CD14-positive monocyte (primary cell): ENCODE measurements at regions not wholly inside any gene's neighbourhood (a gene's known extent, or its start where the extent isn't known, plus 50 kb on each side); places are given as distances from the start of the nearest gene placed in this dataset.

Source experiments
- DNase-seq, 3 donors: peaks; one replicate each; pipeline ENCODE4 v3.0.0-alpha.2; 2011 to 2022
- H2AFZ ChIP-seq: 2 replicates; pipeline ENCODE4 v1.6.0; 2012; ENCODE audit warnings: mild to moderate bottlenecking, low read depth, low read length, inconsistent platforms; ENCODE audit not compliant: insufficient read depth, poor library complexity, severe bottlenecking
- H3K27ac ChIP-seq, 2 donors: 1 replicate in 1 of 2; 2 replicates in 1 of 2; pipeline ENCODE4 v1.5.1; 2012 to 2013; ENCODE audit warnings: low read length in 2 of 2, control low read depth in 1 of 2, inconsistent platforms in 1 of 2, low read depth in 1 of 2, mild to moderate bottlenecking in 1 of 2
- H3K27me3 ChIP-seq, 2 donors: one replicate each; pipeline versions ENCODE4 v1.6.0 to v1.6.1; 2011 to 2013; ENCODE audit warnings: low read length in 2 of 2; ENCODE audit not compliant: control insufficient read depth in 2 of 2, insufficient read depth in 2 of 2
- H3K36me3 ChIP-seq, 2 donors: replicated peaks in 1 of 2; 1 replicate in 1 of 2; 2 replicates in 1 of 2; pipeline versions ENCODE4 v1.5.1 to v1.6.1; 2012 to 2013; ENCODE audit warnings: low read length in 2 of 2, control low read depth in 1 of 2, inconsistent platforms in 1 of 2, mild to moderate bottlenecking in 1 of 2; ENCODE audit not compliant: insufficient read depth in 2 of 2, control insufficient read depth in 1 of 2
- H3K4me1 ChIP-seq, 2 donors: 1 replicate in 1 of 2; 2 replicates in 1 of 2; pipeline versions ENCODE4 v1.5.1 to v1.6.1; 2012 to 2013; ENCODE audit warnings: low read length in 2 of 2, control low read depth in 1 of 2, inconsistent platforms in 1 of 2, mild to moderate bottlenecking in 1 of 2, moderate library complexity in 1 of 2; ENCODE audit not compliant: insufficient read depth in 2 of 2, control insufficient read depth in 1 of 2
- H3K4me2 ChIP-seq: replicated peaks from 2 replicates; pipeline ENCODE3; 2012; ENCODE audit warnings: low read length, moderate library complexity, mild to moderate bottlenecking; ENCODE audit not compliant: poor library complexity, severe bottlenecking; ENCODE audit errors: extremely low read depth
- H3K4me3 ChIP-seq, 3 experiments: fragments of 200-600 bp in 1 of 3; sonication (generic) in 1 of 3; replicated peaks in 1 of 3; 1 replicate in 2 of 3; 2 replicates in 1 of 3; pipeline ENCODE4 v1.5.1; 2011 to 2013; ENCODE audit warnings: low read length in 3 of 3, mild to moderate bottlenecking in 3 of 3, control low read depth in 2 of 3, low read depth in 2 of 3, inconsistent platforms in 1 of 3, moderate library complexity in 1 of 3
- H3K79me2 ChIP-seq: 2 replicates; pipeline ENCODE4 v1.6.0; 2012; ENCODE audit warnings: mild to moderate bottlenecking, control low read depth, inconsistent platforms, low read length, moderate library complexity; ENCODE audit not compliant: insufficient read depth
- H3K9ac ChIP-seq: 2 replicates; pipeline ENCODE4 v1.6.0; 2017; ENCODE audit warnings: low read length, mild to moderate bottlenecking; ENCODE audit not compliant: insufficient read depth, poor library complexity, severe bottlenecking
- H3K9me3 ChIP-seq, 2 donors: replicated peaks in 1 of 2; 1 replicate in 1 of 2; 2 replicates in 1 of 2; pipeline versions ENCODE4 v1.5.1 to v1.6.1; 2012 to 2013; ENCODE audit warnings: low read length in 2 of 2, control low read depth in 1 of 2; ENCODE audit not compliant: control insufficient read depth in 1 of 2, insufficient read depth in 1 of 2
- H4K20me1 ChIP-seq: 2 replicates; pipeline ENCODE4 v1.6.0; 2012; ENCODE audit warnings: mild to moderate bottlenecking, low read length, control low read depth, moderate library complexity; ENCODE audit not compliant: insufficient read depth
- H3K27ac Mint-ChIP-seq, 7 donors: one replicate each; pipeline ENCODE4 v1.8.0; 2020; ENCODE audit warnings: mild to moderate bottlenecking in 7 of 7, mixed read lengths in 7 of 7, moderate library complexity in 6 of 7, inconsistent platforms in 2 of 7
- H3K27me3 Mint-ChIP-seq, 3 donors: one replicate each; pipeline ENCODE4 v1.8.0; 2021 to 2022; ENCODE audit warnings: low read depth in 3 of 3, mild to moderate bottlenecking in 3 of 3, mixed read lengths in 3 of 3, moderate library complexity in 3 of 3, inconsistent platforms in 1 of 3
- H3K36me3 Mint-ChIP-seq, 2 donors: one replicate each; pipeline ENCODE4 v1.8.0; 2020; ENCODE audit warnings: mixed read lengths in 2 of 2, inconsistent platforms in 1 of 2, mild to moderate bottlenecking in 1 of 2
- H3K4me1 Mint-ChIP-seq: one replicate; pipeline ENCODE4 v1.8.0; 2020; ENCODE audit warnings: mild to moderate bottlenecking, mixed read lengths
- H3K4me3 Mint-ChIP-seq, 2 donors: one replicate each; pipeline ENCODE4 v1.8.0; 2020; ENCODE audit warnings: mild to moderate bottlenecking in 2 of 2, mixed read lengths in 2 of 2, moderate library complexity in 1 of 2
- H3K9me3 Mint-ChIP-seq, 7 donors: one replicate each; pipeline ENCODE4 v1.8.0; 2020 to 2022; ENCODE audit warnings: mixed read lengths in 7 of 7, mild to moderate bottlenecking in 6 of 7, moderate library complexity in 6 of 7, inconsistent platforms in 2 of 7
- WGBS: methylation state at CpG from one replicate; pipeline ENCODE4 v1.1.5; 2013; ENCODE audit warnings: missing lambda C conversion rate; ENCODE audit not compliant: insufficient coverage; 5-methylcytosine and 5-hydroxymethylcytosine counted together
- intact Hi-C, 2 donors: fragments of 100-400 bp; cut with micrococcal nuclease; formaldehyde crosslinking; loops; one replicate each; pipeline versions ENCODE4 v1.15.0 to v1.15.1; 2023
- TF ChIP-seq, protein P1 (sequence below): fragments of 200-600 bp; IDR thresholded peaks from one replicate; pipeline ENCODE4 v1.8.0; 2022; ENCODE audit warnings: antibody characterized with exemption, mild to moderate bottlenecking

DNA sequence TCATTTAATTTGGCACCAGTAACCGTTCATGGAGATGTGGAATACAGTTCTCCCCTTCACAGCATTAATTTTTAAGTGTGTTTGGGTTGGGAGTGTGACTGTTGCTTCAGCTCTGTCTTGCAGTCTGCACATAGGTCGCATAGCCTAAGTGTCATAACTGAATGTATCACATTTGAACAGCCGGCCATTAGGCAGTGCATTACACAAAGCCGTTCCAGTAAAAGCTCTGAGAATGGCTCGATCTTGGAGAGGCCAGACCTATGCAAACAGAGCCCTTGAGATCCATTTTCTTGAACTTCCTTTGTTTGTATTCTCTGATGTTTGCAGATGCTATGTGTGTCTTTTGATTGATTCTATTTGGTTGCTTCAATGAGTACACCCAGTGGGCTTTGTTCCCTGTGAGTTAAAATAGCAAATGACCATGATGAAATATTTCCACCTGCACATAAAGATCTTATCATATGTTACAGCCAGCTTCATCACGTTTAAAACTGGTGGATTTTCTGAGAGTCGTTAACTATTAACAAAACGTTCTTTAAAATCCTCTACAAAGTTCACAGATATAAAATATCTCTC is 1104.9 kb upstream of the SLC10A2 start:
- no peak for DNase-seq
- Histone ChIP-seq H3K9me3 (peaks cover 0 to 4% of the 10 kb centered on the region in 2 donors), H3K36me3 (no peaks in the 10 kb centered on the region), H4K20me1 (no peaks in the 10 kb centered on the region), H3K79me2 (no peaks in the 10 kb centered on the region), H2AFZ (no peak overlapping the region), H3K27me3 (no peaks in the 10 kb centered on the region), H3K4me3 (no peak overlapping the region), H3K27ac (no peak overlapping the region), H3K9ac (no peak overlapping the region), H3K4me2 (no peak overlapping the region), H3K4me1 (no peaks in the 10 kb centered on the region)
- Mint-ChIP-seq H3K4me1 (no peaks in the 10 kb centered on the region), H3K27ac (no peak overlapping the region), H3K9me3 (peaks cover 0 to 10% (median 1%) of the 10 kb centered on the region in 7 donors), H3K4me3 (no peak overlapping the region), H3K27me3 (no peaks in the 10 kb centered on the region), H3K36me3 (no peaks in the 10 kb centered on the region)
- TF ChIP-seq, protein P1, sequence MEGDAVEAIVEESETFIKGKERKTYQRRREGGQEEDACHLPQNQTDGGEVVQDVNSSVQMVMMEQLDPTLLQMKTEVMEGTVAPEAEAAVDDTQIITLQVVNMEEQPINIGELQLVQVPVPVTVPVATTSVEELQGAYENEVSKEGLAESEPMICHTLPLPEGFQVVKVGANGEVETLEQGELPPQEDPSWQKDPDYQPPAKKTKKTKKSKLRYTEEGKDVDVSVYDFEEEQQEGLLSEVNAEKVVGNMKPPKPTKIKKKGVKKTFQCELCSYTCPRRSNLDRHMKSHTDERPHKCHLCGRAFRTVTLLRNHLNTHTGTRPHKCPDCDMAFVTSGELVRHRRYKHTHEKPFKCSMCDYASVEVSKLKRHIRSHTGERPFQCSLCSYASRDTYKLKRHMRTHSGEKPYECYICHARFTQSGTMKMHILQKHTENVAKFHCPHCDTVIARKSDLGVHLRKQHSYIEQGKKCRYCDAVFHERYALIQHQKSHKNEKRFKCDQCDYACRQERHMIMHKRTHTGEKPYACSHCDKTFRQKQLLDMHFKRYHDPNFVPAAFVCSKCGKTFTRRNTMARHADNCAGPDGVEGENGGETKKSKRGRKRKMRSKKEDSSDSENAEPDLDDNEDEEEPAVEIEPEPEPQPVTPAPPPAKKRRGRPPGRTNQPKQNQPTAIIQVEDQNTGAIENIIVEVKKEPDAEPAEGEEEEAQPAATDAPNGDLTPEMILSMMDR, result no peak
- 88% methylated on average over 6 of the region's 8 CpGs for WGBS
- intact Hi-C loops, result no loop called here

DNA sequence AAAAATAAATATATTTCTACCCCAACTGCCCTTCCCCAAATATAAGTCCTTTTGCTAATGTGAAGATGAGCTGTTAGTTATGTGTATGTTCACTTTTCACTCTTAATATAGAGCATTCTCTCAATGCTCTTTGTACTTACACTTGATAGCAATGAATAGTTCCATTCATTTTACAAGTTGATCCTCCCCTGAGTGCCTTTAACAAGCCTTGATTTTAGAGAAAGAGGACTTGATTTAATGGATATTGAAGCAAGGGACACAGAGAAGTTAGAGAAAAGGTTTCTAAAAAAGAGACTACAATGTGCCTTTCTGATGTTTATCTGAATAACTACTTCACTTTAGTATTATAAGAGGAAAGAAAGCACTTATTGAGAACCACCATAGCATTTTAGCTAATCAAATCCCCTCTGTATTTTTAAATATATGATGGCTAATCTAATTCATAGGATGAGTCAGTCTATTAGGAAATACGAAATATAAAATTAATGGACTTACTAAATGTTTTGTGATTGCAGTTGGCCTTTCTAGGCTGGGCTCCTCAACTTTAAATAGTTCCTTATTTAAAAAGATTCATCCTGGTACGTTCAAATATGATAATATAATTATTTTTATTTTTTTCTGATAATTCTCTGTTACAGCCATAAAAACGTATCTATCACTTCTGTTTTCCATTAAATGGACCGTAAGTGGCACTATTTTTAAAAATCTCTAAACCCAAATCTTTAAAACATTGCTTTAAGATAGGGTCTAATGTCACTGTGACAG is 1097.8 kb upstream of the SLC10A2 start:
- no CpG with 5 or more reads among the region's 4 CpGs for WGBS
- no peak overlapping the region for H3K27ac ChIP-seq
- H3K9me3 ChIP-seq, result peaks cover 0 to 8% of the 10 kb centered on the region in 2 donors
- Mint-ChIP-seq H3K9me3 (peaks cover 0 to 7% (median 4%) of the 10 kb centered on the region in 7 donors), H3K36me3 (no peaks in the 10 kb centered on the region), H3K4me3 (no peak overlapping the region), H3K4me1 (no peaks in the 10 kb centered on the region), H3K27ac (no peak overlapping the region), H3K27me3 (no peaks in the 10 kb centered on the region)
- H3K9ac ChIP-seq, result no peak overlapping the region
- no peak overlapping the region for H3K4me3 ChIP-seq
- H3K27me3 ChIP-seq, result no peaks in the 10 kb centered on the region
- H4K20me1 ChIP-seq, result no peaks in the 10 kb centered on the region
- TF ChIP-seq, protein P1, result no peak
- H3K4me1 ChIP-seq, result no peaks in the 10 kb centered on the region
- no peak for DNase-seq
- no peaks in the 10 kb centered on the region for H3K79me2 ChIP-seq
- H3K36me3 ChIP-seq, result no peaks in the 10 kb centered on the region
- no peak overlapping the region for H3K4me2 ChIP-seq
- H2AFZ ChIP-seq, result no peak overlapping the region
- intact Hi-C loops, result no loop called here
